GM13976 (cell line): ENCODE measurements at regions not wholly inside any gene's neighbourhood (a gene's known extent, or its start where the extent isn't known, plus 50 kb on each side); places are given as distances from the start of the nearest gene placed in this dataset.

ENCODE experiments used
- DNase-seq: peaks from one replicate; pipeline ENCODE4 v3.0.0; 2012; ENCODE audit warnings: low spot score
- in situ Hi-C: fragments of 300-500 bp; cut with MboI; formaldehyde crosslinking; loops from one replicate; pipeline ENCODE4 v1.12.0; 2022; ENCODE audit warnings: low sequenced_read_pairs, mixed read lengths, inconsistent platforms; ENCODE audit not compliant: unreplicated experiment
- TF ChIP-seq, protein P1 (sequence below): IDR thresholded peaks from 2 replicates; pipeline ENCODE4 v1.5.1; 2012; ENCODE audit warnings: borderline replicate concordance, mild to moderate bottlenecking; ENCODE audit not compliant: insufficient read depth; ENCODE audit errors: extremely low read depth, missing control alignments, control extremely low read depth

GRCh38 chr13:82011355-82011754, 1670.4 kb upstream of the SPRY2 start:
- in situ Hi-C loops: no loop called here
- no peak for DNase-seq
- TF ChIP-seq, protein P1, sequence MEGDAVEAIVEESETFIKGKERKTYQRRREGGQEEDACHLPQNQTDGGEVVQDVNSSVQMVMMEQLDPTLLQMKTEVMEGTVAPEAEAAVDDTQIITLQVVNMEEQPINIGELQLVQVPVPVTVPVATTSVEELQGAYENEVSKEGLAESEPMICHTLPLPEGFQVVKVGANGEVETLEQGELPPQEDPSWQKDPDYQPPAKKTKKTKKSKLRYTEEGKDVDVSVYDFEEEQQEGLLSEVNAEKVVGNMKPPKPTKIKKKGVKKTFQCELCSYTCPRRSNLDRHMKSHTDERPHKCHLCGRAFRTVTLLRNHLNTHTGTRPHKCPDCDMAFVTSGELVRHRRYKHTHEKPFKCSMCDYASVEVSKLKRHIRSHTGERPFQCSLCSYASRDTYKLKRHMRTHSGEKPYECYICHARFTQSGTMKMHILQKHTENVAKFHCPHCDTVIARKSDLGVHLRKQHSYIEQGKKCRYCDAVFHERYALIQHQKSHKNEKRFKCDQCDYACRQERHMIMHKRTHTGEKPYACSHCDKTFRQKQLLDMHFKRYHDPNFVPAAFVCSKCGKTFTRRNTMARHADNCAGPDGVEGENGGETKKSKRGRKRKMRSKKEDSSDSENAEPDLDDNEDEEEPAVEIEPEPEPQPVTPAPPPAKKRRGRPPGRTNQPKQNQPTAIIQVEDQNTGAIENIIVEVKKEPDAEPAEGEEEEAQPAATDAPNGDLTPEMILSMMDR: no peak

DNA sequence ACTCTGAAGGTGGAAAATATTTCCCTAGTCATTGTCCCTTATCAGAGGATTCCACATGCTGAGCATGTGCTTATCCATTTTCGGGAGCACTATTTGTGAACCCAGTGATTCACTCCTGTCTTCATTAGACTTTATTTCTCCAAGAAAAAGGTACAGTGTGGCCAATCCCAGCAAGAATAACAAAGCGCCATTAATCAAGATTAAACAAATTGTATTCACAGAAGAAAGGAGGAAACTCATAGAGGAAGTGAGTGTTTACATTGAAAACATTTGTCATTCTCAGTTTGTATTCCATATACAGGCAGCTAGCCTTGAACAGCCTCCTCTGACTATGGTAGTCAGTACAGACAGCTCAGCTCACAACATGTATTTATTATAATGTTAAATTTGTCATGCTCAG, 1669.9 kb upstream of the SPRY2 start:
- in situ Hi-C loops: no loop called here
- no peak for DNase-seq
- TF ChIP-seq, protein P1: no peak

GRCh38 chr13:82002710-82003109, 1661.8 kb upstream of the SPRY2 start:
- DNase-seq: no peak
- in situ Hi-C loops: no loop called here
- TF ChIP-seq, protein P1: no peak

GRCh38 chr13:81995316-81995715, 1654.4 kb upstream of the SPRY2 start:
- DNase-seq: no peak
- in situ Hi-C loops: no loop called here
- TF ChIP-seq, protein P1: no peak

DNA sequence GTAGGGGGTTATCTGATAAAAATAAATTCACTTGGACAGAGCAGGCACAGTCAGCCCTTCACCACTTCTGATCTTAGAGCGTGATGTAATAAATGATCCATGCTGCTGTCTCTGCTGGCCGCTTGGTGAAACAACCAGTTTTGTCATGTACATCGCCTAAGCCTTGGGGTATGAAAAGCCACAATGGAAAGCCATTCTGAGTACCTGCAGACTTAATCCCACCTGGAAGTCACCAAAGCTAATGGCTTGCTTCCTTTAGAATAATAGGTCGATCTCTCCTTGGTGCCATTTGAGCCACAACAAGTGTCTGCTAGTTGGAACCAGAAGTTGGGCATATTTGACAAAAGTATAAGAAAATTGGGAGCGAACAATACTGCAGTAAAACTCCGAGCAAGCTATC, 1649.7 kb upstream of the SPRY2 start:
- TF ChIP-seq, protein P1: no peak
- no peak for DNase-seq
- in situ Hi-C loops: no loop called here

- TF ChIP-seq, protein P1: no peak
- in situ Hi-C loops: no loop called here
- no peak for DNase-seq
Observed at GRCh38 chr13:81988567-81988966, 1647.6 kb upstream of the SPRY2 start.
